ENCODE measurements at regions not wholly inside any gene's neighbourhood (a gene's known extent, or its start where the extent isn't known, plus 50 kb on each side); places are given as distances from the start of the nearest gene placed in this dataset.

GRCh38 chr10:44492678-44493077 lies 107.8 kb upstream of the CXCL12 start (continued):
- TF ChIP-seq E2F1 (CRISPR knock-in tag; IDR thresholded peaks at IDR 0.05), result no peak
- no peak for TF ChIP-seq ERG (CRISPR knock-in tag; IDR thresholded peaks at IDR 0.05)

- POLR2A ChIA-PET, result no interaction called here
- CTCF ChIA-PET, result no interaction called here
- H3K9me3 Mint-ChIP-seq, result peaks cover 12% of the 10 kb centered on the region
Observed at GRCh38 chr10:44498222-44498621, 113.3 kb upstream of the CXCL12 start.

More at GRCh38 chr10:44498222-44498621, 113.3 kb upstream of the CXCL12 start:
- no peak for ATAC-seq
- DNase-seq (ENCODE audit: low spot score), result no peak
- TF ChIP-seq CDX4 (CRISPR knock-in tag; IDR thresholded peaks at IDR 0.05; ENCODE audit: borderline replicate concordance), result no peak
- no peak for TF ChIP-seq ZNF263 (CRISPR knock-in tag; IDR thresholded peaks at IDR 0.05; ENCODE audit: low read depth)
- TF ChIP-seq ZNF423 (CRISPR knock-in tag; IDR thresholded peaks at IDR 0.05), result no peak
- no peak for TF ChIP-seq ZBTB21 (CRISPR knock-in tag; IDR thresholded peaks at IDR 0.05; ENCODE audit: borderline replicate concordance)
- TF ChIP-seq, protein P1, sequence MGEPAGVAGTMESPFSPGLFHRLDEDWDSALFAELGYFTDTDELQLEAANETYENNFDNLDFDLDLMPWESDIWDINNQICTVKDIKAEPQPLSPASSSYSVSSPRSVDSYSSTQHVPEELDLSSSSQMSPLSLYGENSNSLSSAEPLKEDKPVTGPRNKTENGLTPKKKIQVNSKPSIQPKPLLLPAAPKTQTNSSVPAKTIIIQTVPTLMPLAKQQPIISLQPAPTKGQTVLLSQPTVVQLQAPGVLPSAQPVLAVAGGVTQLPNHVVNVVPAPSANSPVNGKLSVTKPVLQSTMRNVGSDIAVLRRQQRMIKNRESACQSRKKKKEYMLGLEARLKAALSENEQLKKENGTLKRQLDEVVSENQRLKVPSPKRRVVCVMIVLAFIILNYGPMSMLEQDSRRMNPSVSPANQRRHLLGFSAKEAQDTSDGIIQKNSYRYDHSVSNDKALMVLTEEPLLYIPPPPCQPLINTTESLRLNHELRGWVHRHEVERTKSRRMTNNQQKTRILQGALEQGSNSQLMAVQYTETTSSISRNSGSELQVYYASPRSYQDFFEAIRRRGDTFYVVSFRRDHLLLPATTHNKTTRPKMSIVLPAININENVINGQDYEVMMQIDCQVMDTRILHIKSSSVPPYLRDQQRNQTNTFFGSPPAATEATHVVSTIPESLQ (CRISPR knock-in tag; IDR thresholded peaks at IDR 0.05), result no peak
- TF ChIP-seq MAX (CRISPR knock-in tag; IDR thresholded peaks at IDR 0.05), result no peak
- no peak for TF ChIP-seq GABPB1 (CRISPR knock-in tag; IDR thresholded peaks at IDR 0.05)
- no peak for TF ChIP-seq STAT6 (CRISPR knock-in tag; conservative IDR thresholded peaks at IDR 0.05; ENCODE audit: low read depth)
- no peak for TF ChIP-seq SP1 (CRISPR knock-in tag; conservative IDR thresholded peaks at IDR 0.05)
- no peak for TF ChIP-seq TEAD1 (CRISPR knock-in tag; IDR thresholded peaks at IDR 0.05)
- no peak for TF ChIP-seq CTCF (IDR thresholded peaks at IDR 0.05)
- TF ChIP-seq, protein P2, sequence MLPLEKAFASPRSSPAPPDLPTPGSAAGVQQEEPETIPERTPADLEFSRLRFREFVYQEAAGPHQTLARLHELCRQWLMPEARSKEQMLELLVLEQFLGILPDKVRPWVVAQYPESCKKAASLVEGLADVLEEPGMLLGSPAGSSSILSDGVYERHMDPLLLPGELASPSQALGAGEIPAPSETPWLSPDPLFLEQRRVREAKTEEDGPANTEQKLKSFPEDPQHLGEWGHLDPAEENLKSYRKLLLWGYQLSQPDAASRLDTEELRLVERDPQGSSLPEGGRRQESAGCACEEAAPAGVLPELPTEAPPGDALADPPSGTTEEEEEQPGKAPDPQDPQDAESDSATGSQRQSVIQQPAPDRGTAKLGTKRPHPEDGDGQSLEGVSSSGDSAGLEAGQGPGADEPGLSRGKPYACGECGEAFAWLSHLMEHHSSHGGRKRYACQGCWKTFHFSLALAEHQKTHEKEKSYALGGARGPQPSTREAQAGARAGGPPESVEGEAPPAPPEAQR (CRISPR knock-in tag; IDR thresholded peaks at IDR 0.05), result no peak
- no peak for TF ChIP-seq EMX1 (CRISPR knock-in tag; IDR thresholded peaks at IDR 0.05)
- no peak for TF ChIP-seq NFATC4 (CRISPR knock-in tag; IDR thresholded peaks at IDR 0.05)
- TF ChIP-seq MXD4 (CRISPR knock-in tag; IDR thresholded peaks at IDR 0.05; ENCODE audit: borderline replicate concordance), result no peak
- no peaks in the 10 kb centered on the region for H3K4me1 Mint-ChIP-seq
- H3K27me3 Mint-ChIP-seq (ENCODE audit: low read depth), result no peaks in the 10 kb centered on the region; the same call in 1 of the 2 replicates
- no peak overlapping the region for H3K27ac Mint-ChIP-seq
- H3K4me3 Mint-ChIP-seq, result no peak overlapping the region
- peaks cover 4% of the 10 kb centered on the region; the same call in 1 of the 2 replicates for H3K36me3 Mint-ChIP-seq
